K562 (cell line): ENCODE measurements at regions not wholly inside any gene's neighbourhood (a gene's known extent, or its start where the extent isn't known, plus 50 kb on each side); places are given as distances from the start of the nearest gene placed in this dataset.

Experiments used
- ATAC-seq: fragments of 200-7000 bp; cut with Tn5 transposase; 3 replicates; pipeline ENCODE4 v1.9.1; 2020; ENCODE audit warnings: moderate library complexity
- BruUV-seq: library from RNA; stranded (reverse); fragments of 400-500 nt; replicated peaks from 2 replicates; lab custom pipeline; 2021; lab: Mats Ljungman, UMichigan
- CTCF ChIA-PET: fragments of 300-600 bp; formaldehyde crosslinking; extraction: SDS; loops from one replicate; lab custom pipeline; 2021; ENCODE audit warnings: low intra/inter-chr PET ratio; lab: Yijun Ruan, JAX
- POLR2A ChIA-PET: fragments of 300-600, 350-650 bp; sonication (Branson Sonifier 250); formaldehyde crosslinking; extraction: SDS; loops from one replicate; lab custom pipeline; 2021; ENCODE audit warnings: antibody characterized with exemption, inconsistent platforms; lab: Yijun Ruan, JAX
- DNase-seq, 4 experiments: peaks; one replicate each; pipeline versions ENCODE4 v3.0.0 to v3.0.0-alpha.2; 2011 to 2018; ENCODE audit warnings: low spot score in 3 of 4, mixed read lengths in 3 of 4; ENCODE audit errors: extremely low read depth in 1 of 4
- FAIRE-seq: peaks from 2 replicates; lab custom pipeline; 2011; peaks lifted over from hg19 to GRCh38; lab: Jason Lieb, UNC
- H2AFZ ChIP-seq: 2 replicates; pipeline ENCODE4 v1.6.0; 2011; ENCODE audit warnings: low read depth, low read length, control low read depth, inconsistent platforms
- H3K27ac ChIP-seq: fragments of 200-600 bp; 3 replicates; pipeline ENCODE4 v1.8.0; 2011; ENCODE audit warnings: low read depth, mild to moderate bottlenecking, control low read depth, inconsistent platforms, low read length, moderate library complexity, mixed read lengths; ENCODE audit errors: extremely low read depth
- H3K27me3 ChIP-seq, 2 experiments: fragments of 300-600 bp in 1 of 2; 2 replicates in 1 of 2; 3 replicates in 1 of 2; pipeline versions ENCODE4 v1.6.0 to v1.8.0; 2011; ENCODE audit warnings: inconsistent platforms in 2 of 2, low read length in 2 of 2, mild to moderate bottlenecking in 1 of 2, mixed read lengths in 1 of 2, moderate library complexity in 1 of 2; ENCODE audit not compliant: control insufficient read depth in 2 of 2, insufficient read depth in 2 of 2
- H3K36me3 ChIP-seq: fragments of 300-600 bp; 3 replicates; pipeline ENCODE4 v1.8.0; 2011; ENCODE audit warnings: mild to moderate bottlenecking, low read length, inconsistent platforms; ENCODE audit not compliant: control insufficient read depth, insufficient read depth
- H3K4me1 ChIP-seq, 2 experiments: fragments of 200-600 bp in 1 of 2; replicated peaks in 1 of 2; 2 replicates in 1 of 2; 3 replicates in 1 of 2; pipeline versions ENCODE4 v1.5.1 to v1.8.0; 2011; ENCODE audit warnings: inconsistent platforms in 2 of 2, low read length in 2 of 2, mild to moderate bottlenecking in 1 of 2, mixed read lengths in 1 of 2, moderate library complexity in 1 of 2; ENCODE audit not compliant: control insufficient read depth in 2 of 2, insufficient read depth in 2 of 2
- H3K4me2 ChIP-seq: 2 replicates; pipeline ENCODE4 v1.6.1; 2011; ENCODE audit warnings: low read length, control low read depth, inconsistent platforms, mixed read lengths; ENCODE audit not compliant: insufficient read depth
- H3K4me3 ChIP-seq: fragments of 200-600 bp; sonication (generic), shearing (Covaris generic); 2 replicates; pipeline ENCODE4 v1.5.1; 2016; ENCODE audit warnings: control low read depth, inconsistent platforms
- H3K79me2 ChIP-seq: fragments of 200-600 bp; 3 replicates; pipeline ENCODE4 v1.8.0; 2011; ENCODE audit warnings: low read length, inconsistent platforms; ENCODE audit not compliant: control insufficient read depth, insufficient read depth
- H3K9ac ChIP-seq, 2 experiments: 2 replicates each; pipeline versions ENCODE4 v1.6.0 to v1.6.1; 2011; ENCODE audit warnings: low read depth in 2 of 2, low read length in 2 of 2, control low read depth in 1 of 2, inconsistent platforms in 1 of 2, mild to moderate bottlenecking in 1 of 2, mixed read lengths in 1 of 2; ENCODE audit not compliant: insufficient read depth in 1 of 2
- H3K9me1 ChIP-seq: one replicate; pipeline ENCODE4 v1.6.0; 2011; ENCODE audit warnings: inconsistent platforms, mild to moderate bottlenecking, low read length, moderate library complexity; ENCODE audit not compliant: control insufficient read depth, insufficient read depth
- H3K9me3 ChIP-seq: replicated peaks from 2 replicates; pipeline ENCODE4 v1.5.1; 2011; ENCODE audit warnings: low read depth, low read length, inconsistent platforms; ENCODE audit not compliant: control insufficient read depth, insufficient read depth
- H4K20me1 ChIP-seq: replicated peaks from 2 replicates; pipeline ENCODE4 v1.6.1; 2011; ENCODE audit warnings: low read length, inconsistent platforms, mixed read lengths; ENCODE audit not compliant: control insufficient read depth, insufficient read depth
- HNRNPH1 ChIP-seq: fragments of 200-400 bp; formaldehyde crosslinking; optimal IDR thresholded peaks from 2 replicates; pipeline ENCODE3; 2017; ENCODE audit warnings: low read depth, mild to moderate bottlenecking, low read length, moderate library complexity
- JUNB ChIP-seq: fragments of 450-650 bp; formaldehyde crosslinking; conservative IDR thresholded peaks from 2 replicates; pipeline ENCODE4 v1.4.0; 2020; ENCODE audit warnings: mild to moderate bottlenecking
- PHF21A ChIP-seq: fragments of 450-650 bp; IDR thresholded peaks from 2 replicates; pipeline ENCODE4 v1.6.1; 2017; ENCODE audit warnings: low read depth, borderline replicate concordance
- PHTF2 ChIP-seq: fragments of 250-450 bp; sonication (Bioruptor Pico); IDR thresholded peaks from 2 replicates; pipeline ENCODE4 v1.5.0; 2021; ENCODE audit warnings: mild to moderate bottlenecking
- RREB1 ChIP-seq: fragments of 250-450 bp; sonication (Bioruptor Pico); IDR thresholded peaks from 2 replicates; pipeline ENCODE4 v1.4.0; 2020
- TFAM ChIP-seq: fragments of 250-450 bp; sonication (Bioruptor Pico); conservative IDR thresholded peaks from 2 replicates; pipeline ENCODE4 v1.5.0; 2021; ENCODE audit warnings: mild to moderate bottlenecking, moderate library complexity
- U2AF2 ChIP-seq: fragments of 200-400 bp; formaldehyde crosslinking; optimal IDR thresholded peaks from 2 replicates; pipeline ENCODE3; 2017; ENCODE audit warnings: low read depth, mild to moderate bottlenecking, low read length
- ZKSCAN3 ChIP-seq: fragments of 250-450 bp; sonication (Bioruptor Pico); IDR thresholded peaks from 2 replicates; pipeline ENCODE4 v1.4.0; 2020
- ZNF316 ChIP-seq: fragments of 450-650 bp; IDR thresholded peaks from 2 replicates; pipeline ENCODE4 v1.6.1; 2016
- ZNF586 ChIP-seq: fragments of 450-650 bp; formaldehyde crosslinking; conservative IDR thresholded peaks from 2 replicates; pipeline ENCODE4 v1.4.0; 2020; ENCODE audit warnings: mild to moderate bottlenecking, moderate library complexity
- WGBS: fragments of 100-300 bp; shearing (Covaris generic); methylation state at CpG from one replicate; pipeline ENCODE4 v1.1.6; 2016; ENCODE audit warnings: low coverage, mixed read lengths; ENCODE audit not compliant: insufficient coverage; ENCODE audit errors: missing lambda C conversion rate; 5-methylcytosine and 5-hydroxymethylcytosine counted together
- in situ Hi-C: fragments of 300-500 bp; cut with MboI; formaldehyde crosslinking; loops from 4 replicates; pipeline ENCODE4 v1.15.0; 2018; ENCODE audit warnings: inconsistent platforms, mixed read lengths
- intact Hi-C: fragments of 100-400 bp; cut with micrococcal nuclease; formaldehyde crosslinking; loops from 2 replicates; pipeline ENCODE4 v1.14.2; 2022

- in situ Hi-C loops, result no loop called here
- DNase-seq, result no peak
- no peaks in the 10 kb centered on the region for H4K20me1 ChIP-seq
- no peak overlapping the region for H3K4me3 ChIP-seq
- H3K79me2 ChIP-seq, result no peaks in the 10 kb centered on the region
- H3K9ac ChIP-seq, result no peak overlapping the region
- no peaks in the 10 kb centered on the region for H3K9me1 ChIP-seq
- no peak overlapping the region for H3K4me2 ChIP-seq
- TF ChIP-seq ZKSCAN3 (CRISPR knock-in tag) (no peak), RREB1 (no peak), PHTF2 (CRISPR knock-in tag) (no peak), U2AF2 (no peak), HNRNPH1 (no peak), TFAM (no peak), ZNF316 (no peak), ZNF586 (CRISPR knock-in tag) (no peak), JUNB (CRISPR knock-in tag) (no peak), PHF21A (no peak)
- no peaks in the 10 kb centered on the region for H3K9me3 ChIP-seq
- no peak for FAIRE-seq
- no peaks in the 10 kb centered on the region for H3K4me1 ChIP-seq
- no peaks in the 10 kb centered on the region for H3K27me3 ChIP-seq
- no peak overlapping the region for H3K27ac ChIP-seq
- 1% methylated on average over 10 of the region's 12 CpGs for WGBS
- CTCF ChIA-PET, result no interaction called here
- no TSS peak for BruUV-seq
- intact Hi-C loops, result no loop called here
- ATAC-seq, result no peak
- POLR2A ChIA-PET, result no interaction called here
- no peak overlapping the region for H2AFZ ChIP-seq
- no peaks in the 10 kb centered on the region for H3K36me3 ChIP-seq
Measured at GRCh38 chr17:54662978-54663876, 237.4 kb upstream of the TOM1L1 start.
